ENCODE measurements at regions not wholly inside any gene's neighbourhood (a gene's known extent, or its start where the extent isn't known, plus 50 kb on each side); places are given as distances from the start of the nearest gene placed in this dataset.

DNA sequence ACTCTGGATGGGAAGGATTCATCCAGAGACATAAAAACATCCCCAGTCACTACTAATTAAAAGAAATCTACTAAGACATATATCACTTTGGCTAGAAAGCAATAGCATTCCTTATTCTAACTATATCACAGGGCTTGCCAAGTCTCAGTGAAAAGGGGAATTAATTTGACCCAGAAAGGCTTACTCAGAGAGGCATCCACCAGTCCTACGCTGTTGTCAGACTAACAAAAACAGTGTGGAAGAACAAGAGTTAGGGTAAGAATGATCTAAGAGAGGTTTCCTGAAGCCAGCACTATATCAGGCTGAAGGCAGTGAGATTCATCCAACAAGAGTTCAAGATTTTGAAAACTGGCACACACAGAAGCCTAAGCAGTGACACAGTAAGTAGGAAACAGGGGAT lies 126.1 kb downstream of the GDAP2 start:
- DNase-seq (ENCODE audit: low spot score) = no peak

DNA sequence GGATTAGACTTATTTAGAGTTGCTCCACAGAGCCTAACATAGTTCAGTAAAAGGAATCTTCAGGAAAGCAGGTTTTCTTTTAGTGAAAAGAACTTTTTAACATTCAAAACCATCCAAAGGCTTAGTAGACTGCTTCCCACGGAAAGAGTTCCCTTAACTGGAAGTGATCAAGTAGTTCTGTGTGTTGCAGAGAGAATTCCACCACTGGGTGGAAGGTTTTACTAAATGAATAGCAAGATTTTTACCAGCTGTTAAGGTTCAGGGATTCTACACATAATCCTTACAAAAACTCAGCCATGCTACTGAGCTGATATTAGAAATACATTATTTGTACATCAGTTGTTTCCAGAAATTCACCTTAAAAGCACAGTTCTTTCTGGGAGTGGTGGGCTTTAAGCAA lies 119.7 kb downstream of the GDAP2 start:
- DNase-seq (ENCODE audit: low spot score) = no peak

DNA sequence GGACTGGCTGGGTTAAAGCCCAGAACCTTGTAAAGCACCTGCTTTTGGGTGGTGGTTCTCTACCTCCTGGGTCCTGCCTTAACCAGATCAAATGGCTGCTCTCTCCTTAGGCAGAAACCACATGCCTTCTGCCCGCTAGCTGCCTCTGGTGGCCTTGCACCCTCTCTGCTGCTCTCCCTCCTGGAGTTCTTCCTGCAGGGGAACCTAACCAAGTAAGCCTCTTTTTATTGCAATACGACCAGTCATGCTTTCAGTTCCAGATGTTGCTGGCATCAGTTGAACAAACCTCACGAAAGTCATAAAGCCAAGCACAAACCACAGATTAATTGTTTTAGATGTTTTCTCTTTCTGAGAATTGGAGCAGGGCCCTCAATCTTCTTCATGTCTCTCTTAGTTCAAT lies 118.9 kb downstream of the GDAP2 start:
- DNase-seq (ENCODE audit: low spot score) = no peak

DNA sequence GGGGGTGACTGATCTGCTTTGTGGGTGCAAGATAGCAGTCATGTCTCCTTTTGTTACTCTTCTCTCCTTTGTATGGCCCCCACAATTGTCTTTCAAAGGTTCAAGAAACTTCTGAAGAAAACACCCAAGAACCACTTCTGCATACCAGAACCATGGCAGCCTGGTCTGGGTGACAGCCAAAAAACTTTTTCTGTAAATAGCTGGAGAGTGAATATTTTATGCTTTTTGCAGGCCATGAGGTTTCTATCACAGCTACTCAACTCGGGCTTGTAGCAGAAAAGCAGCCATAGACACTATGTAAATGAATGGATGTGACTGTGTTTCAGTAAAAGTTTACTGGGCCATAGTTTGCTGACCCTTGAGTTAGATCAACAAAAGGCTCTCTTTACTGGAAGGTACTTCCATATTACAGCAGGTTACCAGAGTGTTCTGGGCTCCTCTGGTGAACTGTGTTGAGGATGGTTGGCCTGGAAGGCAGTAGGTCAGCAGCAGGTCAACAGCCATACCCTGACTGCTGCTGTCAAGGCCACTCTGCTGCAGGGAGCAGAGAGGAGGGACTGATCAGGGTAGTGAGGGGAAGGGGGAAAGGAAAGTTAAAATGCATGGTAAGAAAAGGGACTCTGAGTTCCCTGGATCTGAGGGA lies 116.4 kb downstream of the GDAP2 start:
- DNase-seq (ENCODE audit: low spot score) = no peak
